ENCODE measurements at regions not wholly inside any gene's neighbourhood (a gene's known extent, or its start where the extent isn't known, plus 50 kb on each side); places are given as distances from the start of the nearest gene placed in this dataset.

DNA sequence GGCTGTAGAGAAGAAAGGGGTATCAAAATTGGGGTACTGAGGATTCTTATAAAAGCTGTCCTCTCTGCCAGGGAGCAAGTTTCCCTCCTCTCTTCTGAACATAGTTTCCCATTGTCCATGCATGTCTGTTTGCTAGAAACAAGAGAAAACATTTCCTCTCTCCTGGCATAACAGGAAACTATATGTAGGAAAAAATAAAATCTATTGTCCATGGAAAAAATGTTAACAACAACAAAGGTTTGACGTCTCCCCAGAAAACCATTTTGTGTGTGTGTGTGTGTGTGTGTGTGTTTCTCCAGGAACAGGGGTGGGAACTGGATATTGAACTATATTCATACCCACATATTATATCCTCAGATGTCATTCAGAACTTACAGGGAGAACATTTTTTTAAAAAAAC, 107.2 kb downstream of the GASK1B start:
- no peaks in the 10 kb centered on the region for H3K36me3 Mint-ChIP-seq (ENCODE audit: insufficient read depth, unreplicated experiment)
- BruUV-seq (replicated peaks), result no TSS peak
- intact Hi-C loops (cut with micrococcal nuclease; ENCODE audit: unreplicated experiment), result no loop called here

GRCh38 chr4:158065176-158065575, 107.6 kb downstream of the GASK1B start:
- TF ChIP-seq, protein P1, sequence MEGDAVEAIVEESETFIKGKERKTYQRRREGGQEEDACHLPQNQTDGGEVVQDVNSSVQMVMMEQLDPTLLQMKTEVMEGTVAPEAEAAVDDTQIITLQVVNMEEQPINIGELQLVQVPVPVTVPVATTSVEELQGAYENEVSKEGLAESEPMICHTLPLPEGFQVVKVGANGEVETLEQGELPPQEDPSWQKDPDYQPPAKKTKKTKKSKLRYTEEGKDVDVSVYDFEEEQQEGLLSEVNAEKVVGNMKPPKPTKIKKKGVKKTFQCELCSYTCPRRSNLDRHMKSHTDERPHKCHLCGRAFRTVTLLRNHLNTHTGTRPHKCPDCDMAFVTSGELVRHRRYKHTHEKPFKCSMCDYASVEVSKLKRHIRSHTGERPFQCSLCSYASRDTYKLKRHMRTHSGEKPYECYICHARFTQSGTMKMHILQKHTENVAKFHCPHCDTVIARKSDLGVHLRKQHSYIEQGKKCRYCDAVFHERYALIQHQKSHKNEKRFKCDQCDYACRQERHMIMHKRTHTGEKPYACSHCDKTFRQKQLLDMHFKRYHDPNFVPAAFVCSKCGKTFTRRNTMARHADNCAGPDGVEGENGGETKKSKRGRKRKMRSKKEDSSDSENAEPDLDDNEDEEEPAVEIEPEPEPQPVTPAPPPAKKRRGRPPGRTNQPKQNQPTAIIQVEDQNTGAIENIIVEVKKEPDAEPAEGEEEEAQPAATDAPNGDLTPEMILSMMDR (IDR thresholded peaks at IDR 0.05; ENCODE audit: unreplicated experiment), result no peak
- Mint-ChIP-seq H3K36me3 (ENCODE audit: insufficient read depth, unreplicated experiment) (no peaks in the 10 kb centered on the region), H3K4me1 (ENCODE audit: low read depth, unreplicated experiment) (no peaks in the 10 kb centered on the region), H3K27ac (ENCODE audit: unreplicated experiment) (no peak overlapping the region), H3K27me3 (ENCODE audit: unreplicated experiment) (no peaks in the 10 kb centered on the region), H3K4me3 (ENCODE audit: low read depth, unreplicated experiment) (no peak overlapping the region), H3K9me3 (ENCODE audit: low read depth, unreplicated experiment) (no peaks in the 10 kb centered on the region)
- no TSS peak for BruUV-seq (replicated peaks)
- no peak for DNase-seq
- CTCF ChIA-PET, result no interaction called here
- intact Hi-C loops (cut with micrococcal nuclease; ENCODE audit: unreplicated experiment), result no loop called here

More for the DNA sequence above, 107.2 kb downstream of the GASK1B start:
- Mint-ChIP-seq H3K4me3 (ENCODE audit: low read depth, unreplicated experiment) (no peak overlapping the region), H3K9me3 (ENCODE audit: low read depth, unreplicated experiment) (no peaks in the 10 kb centered on the region), H3K27ac (ENCODE audit: unreplicated experiment) (no peak overlapping the region), H3K4me1 (ENCODE audit: low read depth, unreplicated experiment) (no peaks in the 10 kb centered on the region), H3K27me3 (ENCODE audit: unreplicated experiment) (no peaks in the 10 kb centered on the region)
- no peak for DNase-seq
- CTCF ChIA-PET, result no interaction called here
- TF ChIP-seq, protein P1 (IDR thresholded peaks at IDR 0.05; ENCODE audit: unreplicated experiment), result no peak

GRCh38 chr4:158056689-158057245, 116.1 kb downstream of the GASK1B start:
- no peaks in the 10 kb centered on the region for H3K4me1 Mint-ChIP-seq (ENCODE audit: low read depth, unreplicated experiment)
- no peaks in the 10 kb centered on the region for H3K27me3 Mint-ChIP-seq (ENCODE audit: unreplicated experiment)
- CTCF ChIA-PET, result interaction anchor here (0.6 kb wide), 1 partner anchor 11 kb away, joined by 3 read pairs; no protein-coding TSS in a partner anchor
- no peaks in the 10 kb centered on the region for H3K9me3 Mint-ChIP-seq (ENCODE audit: low read depth, unreplicated experiment)
- no TSS peak for BruUV-seq (replicated peaks)
- TF ChIP-seq, protein P1 (IDR thresholded peaks at IDR 0.05; ENCODE audit: unreplicated experiment), result no peak
- DNase-seq, result no peak
- no peak overlapping the region for H3K4me3 Mint-ChIP-seq (ENCODE audit: low read depth, unreplicated experiment)
- intact Hi-C loops (cut with micrococcal nuclease; ENCODE audit: unreplicated experiment), result no loop called here
- H3K27ac Mint-ChIP-seq (ENCODE audit: unreplicated experiment), result no peak overlapping the region
- H3K36me3 Mint-ChIP-seq (ENCODE audit: insufficient read depth, unreplicated experiment), result no peaks in the 10 kb centered on the region

DNA sequence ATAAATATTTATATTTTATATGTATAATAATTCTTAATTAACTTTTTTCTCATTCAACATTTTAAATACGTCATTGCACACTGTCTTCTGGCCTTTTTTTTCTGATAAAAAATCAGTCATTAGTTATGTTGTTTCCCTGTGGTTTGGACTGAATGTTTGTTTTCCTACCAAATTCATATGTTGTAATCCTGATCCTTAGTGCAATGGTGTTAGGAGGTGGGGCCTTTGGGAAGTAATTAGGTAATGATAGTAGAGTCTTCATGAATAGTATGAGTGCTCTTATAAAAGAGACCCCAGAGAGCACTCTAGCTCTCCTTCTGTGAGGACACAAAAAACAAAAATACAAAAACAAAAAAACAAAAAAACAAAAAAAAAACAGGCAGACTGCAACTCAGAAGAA, 117.2 kb downstream of the GASK1B start:
- Mint-ChIP-seq H3K4me3 (ENCODE audit: low read depth, unreplicated experiment) (no peak overlapping the region), H3K27me3 (ENCODE audit: unreplicated experiment) (no peaks in the 10 kb centered on the region), H3K36me3 (ENCODE audit: insufficient read depth, unreplicated experiment) (no peaks in the 10 kb centered on the region), H3K4me1 (ENCODE audit: low read depth, unreplicated experiment) (no peaks in the 10 kb centered on the region), H3K27ac (ENCODE audit: unreplicated experiment) (no peak overlapping the region), H3K9me3 (ENCODE audit: low read depth, unreplicated experiment) (no peaks in the 10 kb centered on the region)
- TF ChIP-seq, protein P1 (IDR thresholded peaks at IDR 0.05; ENCODE audit: unreplicated experiment), result no peak
- intact Hi-C loops (cut with micrococcal nuclease; ENCODE audit: unreplicated experiment), result no loop called here
- no TSS peak for BruUV-seq (replicated peaks)
- DNase-seq, result no peak
- CTCF ChIA-PET, result no interaction called here

All from Calu3 (cell line).